ENCODE measurements at regions not wholly inside any gene's neighbourhood (a gene's known extent, or its start where the extent isn't known, plus 50 kb on each side); places are given as distances from the start of the nearest gene placed in this dataset.

DNA sequence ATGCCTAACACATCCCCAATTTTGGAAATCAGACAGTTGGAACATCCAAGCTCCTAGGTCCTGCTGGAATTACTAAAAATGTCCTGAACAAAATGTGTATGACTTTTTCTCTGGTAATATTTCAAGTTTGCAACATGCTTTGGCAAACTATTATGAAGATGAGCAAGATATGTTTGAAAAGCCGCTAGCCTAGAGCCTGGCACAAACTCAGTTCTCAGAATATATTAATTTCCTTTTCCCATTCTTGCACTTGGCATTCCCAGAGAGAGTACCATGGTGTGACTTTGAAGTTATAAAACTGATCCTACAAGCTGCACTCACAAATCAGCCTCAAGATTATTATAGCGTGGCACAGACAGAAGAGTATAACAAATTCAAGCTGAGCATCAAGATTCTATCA lies 1031.1 kb downstream of the NTRK3 start:
- Mint-ChIP-seq H3K9me3 (ENCODE audit: low read depth, unreplicated experiment) (peaks cover 11% of the 10 kb centered on the region), H3K27me3 (ENCODE audit: unreplicated experiment) (no peaks in the 10 kb centered on the region), H3K27ac (ENCODE audit: unreplicated experiment) (no peak overlapping the region), H3K4me3 (ENCODE audit: low read depth, unreplicated experiment) (no peak overlapping the region), H3K4me1 (ENCODE audit: low read depth, unreplicated experiment) (no peaks in the 10 kb centered on the region), H3K36me3 (ENCODE audit: insufficient read depth, unreplicated experiment) (no peaks in the 10 kb centered on the region)
- TF ChIP-seq, protein P1, sequence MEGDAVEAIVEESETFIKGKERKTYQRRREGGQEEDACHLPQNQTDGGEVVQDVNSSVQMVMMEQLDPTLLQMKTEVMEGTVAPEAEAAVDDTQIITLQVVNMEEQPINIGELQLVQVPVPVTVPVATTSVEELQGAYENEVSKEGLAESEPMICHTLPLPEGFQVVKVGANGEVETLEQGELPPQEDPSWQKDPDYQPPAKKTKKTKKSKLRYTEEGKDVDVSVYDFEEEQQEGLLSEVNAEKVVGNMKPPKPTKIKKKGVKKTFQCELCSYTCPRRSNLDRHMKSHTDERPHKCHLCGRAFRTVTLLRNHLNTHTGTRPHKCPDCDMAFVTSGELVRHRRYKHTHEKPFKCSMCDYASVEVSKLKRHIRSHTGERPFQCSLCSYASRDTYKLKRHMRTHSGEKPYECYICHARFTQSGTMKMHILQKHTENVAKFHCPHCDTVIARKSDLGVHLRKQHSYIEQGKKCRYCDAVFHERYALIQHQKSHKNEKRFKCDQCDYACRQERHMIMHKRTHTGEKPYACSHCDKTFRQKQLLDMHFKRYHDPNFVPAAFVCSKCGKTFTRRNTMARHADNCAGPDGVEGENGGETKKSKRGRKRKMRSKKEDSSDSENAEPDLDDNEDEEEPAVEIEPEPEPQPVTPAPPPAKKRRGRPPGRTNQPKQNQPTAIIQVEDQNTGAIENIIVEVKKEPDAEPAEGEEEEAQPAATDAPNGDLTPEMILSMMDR (IDR thresholded peaks at IDR 0.05; ENCODE audit: unreplicated experiment), result no peak
- CTCF ChIA-PET, result no interaction called here
- no TSS peak for BruUV-seq (replicated peaks)
- DNase-seq, result no peak
- intact Hi-C loops (cut with micrococcal nuclease; ENCODE audit: unreplicated experiment), result no loop called here

DNA sequence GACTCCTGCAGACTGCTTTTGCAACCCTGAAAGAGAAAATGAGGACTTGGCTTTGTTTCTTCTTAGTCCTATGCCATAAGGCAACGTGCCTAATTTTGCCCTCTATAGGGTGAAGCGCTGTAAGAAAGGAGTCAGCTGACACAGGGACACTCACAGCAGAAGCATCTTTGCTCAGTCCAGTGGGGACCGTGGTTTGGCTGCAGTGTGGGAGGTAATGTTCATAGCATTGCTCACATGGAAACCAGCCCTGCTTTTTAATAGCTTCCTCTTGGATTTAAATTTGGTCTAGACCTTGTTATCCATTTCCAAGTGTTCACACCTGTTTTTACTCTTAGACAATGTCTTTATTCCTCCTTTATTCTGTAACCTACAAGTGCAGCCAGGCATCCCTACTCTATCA lies 1032.1 kb downstream of the NTRK3 start:
- H3K9me3 Mint-ChIP-seq (ENCODE audit: low read depth, unreplicated experiment), result peaks cover 18% of the 10 kb centered on the region
- H3K4me1 Mint-ChIP-seq (ENCODE audit: low read depth, unreplicated experiment), result no peaks in the 10 kb centered on the region
- intact Hi-C loops (cut with micrococcal nuclease; ENCODE audit: unreplicated experiment), result no loop called here
- no peak overlapping the region for H3K4me3 Mint-ChIP-seq (ENCODE audit: low read depth, unreplicated experiment)
- TF ChIP-seq, protein P1 (IDR thresholded peaks at IDR 0.05; ENCODE audit: unreplicated experiment), result no peak
- no TSS peak for BruUV-seq (replicated peaks)
- CTCF ChIA-PET, result no interaction called here
- H3K27ac Mint-ChIP-seq (ENCODE audit: unreplicated experiment), result no peak overlapping the region
- H3K36me3 Mint-ChIP-seq (ENCODE audit: insufficient read depth, unreplicated experiment), result no peaks in the 10 kb centered on the region
- H3K27me3 Mint-ChIP-seq (ENCODE audit: unreplicated experiment), result no peaks in the 10 kb centered on the region
- DNase-seq, result no peak

DNA sequence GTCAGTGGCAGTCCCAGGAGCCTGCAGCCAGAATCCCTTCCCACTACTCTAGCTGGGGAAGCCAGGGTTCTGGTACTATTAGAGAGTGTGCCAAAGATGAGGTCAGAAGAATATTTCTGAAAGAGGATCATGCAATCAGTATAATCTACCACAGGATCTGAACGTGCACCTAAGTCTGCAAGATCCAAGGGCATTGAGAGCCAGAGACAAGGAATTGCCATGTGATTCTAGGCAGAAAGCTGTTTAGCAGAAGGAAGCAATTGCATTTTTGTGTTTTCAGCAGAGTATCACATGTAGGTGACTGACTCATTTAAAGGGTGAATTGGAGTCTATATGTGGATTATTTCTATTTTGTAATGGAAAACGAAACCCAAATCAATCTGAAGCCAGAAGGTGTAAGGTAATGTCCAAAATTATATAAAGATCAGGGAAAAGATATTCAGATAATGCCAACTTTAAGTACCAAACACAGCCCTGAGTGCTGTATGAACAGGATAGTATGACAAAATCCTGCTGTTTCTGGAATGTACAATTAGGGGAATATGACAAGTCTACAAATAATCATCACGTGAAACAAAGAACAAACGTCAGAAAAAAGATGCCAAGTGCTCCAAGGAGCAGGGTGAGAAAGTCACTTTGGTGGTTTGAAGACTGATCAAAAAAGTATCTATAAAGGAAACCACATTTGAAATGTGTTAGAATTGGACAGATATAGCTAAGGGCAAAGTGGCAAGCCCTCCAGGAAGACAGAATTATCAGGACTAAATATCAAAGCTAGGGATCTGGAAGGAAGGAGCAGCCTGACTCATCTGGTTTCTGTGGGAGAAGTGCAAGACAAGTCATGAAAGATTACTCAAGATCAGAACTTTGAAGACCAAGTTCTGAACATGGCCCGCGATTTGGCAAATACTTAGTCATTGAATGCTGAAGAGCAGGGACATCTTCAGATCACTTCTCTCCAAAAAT lies 1036.6 kb downstream of the NTRK3 start:
- DNase-seq, result no peak
- no TSS peak for BruUV-seq (replicated peaks)
- Mint-ChIP-seq H3K4me3 (ENCODE audit: low read depth, unreplicated experiment) (no peak overlapping the region), H3K9me3 (ENCODE audit: low read depth, unreplicated experiment) (peaks cover 22% of the 10 kb centered on the region), H3K27ac (ENCODE audit: unreplicated experiment) (no peak overlapping the region), H3K4me1 (ENCODE audit: low read depth, unreplicated experiment) (no peaks in the 10 kb centered on the region), H3K27me3 (ENCODE audit: unreplicated experiment) (no peaks in the 10 kb centered on the region), H3K36me3 (ENCODE audit: insufficient read depth, unreplicated experiment) (no peaks in the 10 kb centered on the region)
- CTCF ChIA-PET, result no interaction called here
- TF ChIP-seq, protein P1 (IDR thresholded peaks at IDR 0.05; ENCODE audit: unreplicated experiment), result no peak
- intact Hi-C loops (cut with micrococcal nuclease; ENCODE audit: unreplicated experiment), result no loop called here

DNA sequence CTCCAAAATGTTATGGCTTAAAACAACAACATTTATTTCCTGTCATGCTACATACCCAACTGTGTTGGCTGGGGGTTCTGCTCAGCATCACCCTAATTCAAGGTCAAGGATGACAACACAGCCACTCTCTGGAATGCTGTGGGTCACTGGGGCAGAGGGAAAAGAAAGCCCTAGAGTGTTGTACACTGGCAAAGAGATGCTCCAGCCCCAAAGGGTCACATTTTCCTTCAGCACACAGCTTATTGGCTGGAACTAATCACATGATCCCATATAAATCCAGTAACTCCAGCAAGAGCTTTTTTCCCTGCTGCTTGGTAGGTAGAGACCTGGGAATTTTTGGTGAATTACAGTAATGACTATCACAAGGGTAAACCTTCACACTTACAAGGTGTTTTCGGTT lies 1041.4 kb downstream of the NTRK3 start:
- peaks cover 29% of the 10 kb centered on the region for H3K9me3 Mint-ChIP-seq (ENCODE audit: low read depth, unreplicated experiment)
- H3K36me3 Mint-ChIP-seq (ENCODE audit: insufficient read depth, unreplicated experiment), result no peaks in the 10 kb centered on the region
- intact Hi-C loops (cut with micrococcal nuclease; ENCODE audit: unreplicated experiment), result no loop called here
- no peak overlapping the region for H3K27ac Mint-ChIP-seq (ENCODE audit: unreplicated experiment)
- DNase-seq, result no peak
- H3K27me3 Mint-ChIP-seq (ENCODE audit: unreplicated experiment), result no peaks in the 10 kb centered on the region
- H3K4me3 Mint-ChIP-seq (ENCODE audit: low read depth, unreplicated experiment), result no peak overlapping the region
- CTCF ChIA-PET, result no interaction called here
- BruUV-seq (replicated peaks), result no TSS peak
- no peaks in the 10 kb centered on the region for H3K4me1 Mint-ChIP-seq (ENCODE audit: low read depth, unreplicated experiment)
- TF ChIP-seq, protein P1 (IDR thresholded peaks at IDR 0.05; ENCODE audit: unreplicated experiment), result no peak
